ENCODE measurements at regions not wholly inside any gene's neighbourhood (a gene's known extent, or its start where the extent isn't known, plus 50 kb on each side); places are given as distances from the start of the nearest gene placed in this dataset.

GRCh38 chr2:128807317-128807716 is 488.6 kb upstream of the HS6ST1 start:
- no peak for DNase-seq

- DNase-seq, result no peak
Measured at GRCh38 chr2:128808462-128809258, 490.0 kb upstream of the HS6ST1 start.

GRCh38 chr2:128809259-128809636 is 490.6 kb upstream of the HS6ST1 start:
- no peak for DNase-seq

GRCh38 chr2:128809880-128810279 is 491.2 kb upstream of the HS6ST1 start:
- no peak for DNase-seq

- no peak for DNase-seq
Measured at GRCh38 chr2:128812183-128812940, 493.7 kb upstream of the HS6ST1 start.

- no peak for DNase-seq
Measured at GRCh38 chr2:128813352-128814034, 494.8 kb upstream of the HS6ST1 start.

GRCh38 chr2:128815248-128815647 is 496.6 kb upstream of the HS6ST1 start:
- no peak for DNase-seq

- DNase-seq, result no peak
Measured at GRCh38 chr2:128817171-128817570, 498.5 kb upstream of the HS6ST1 start.

- DNase-seq, result no peak
Measured at GRCh38 chr2:128817813-128818212, 499.1 kb upstream of the HS6ST1 start.

GRCh38 chr2:128818248-128818647 is 499.6 kb upstream of the HS6ST1 start:
- DNase-seq, result no peak

GRCh38 chr2:128818704-128819491 is 500.2 kb upstream of the HS6ST1 start:
- no peak for DNase-seq

- DNase-seq, result no peak
Measured at GRCh38 chr2:128820452-128820851, 501.8 kb upstream of the HS6ST1 start.

- no peak for DNase-seq
Measured at GRCh38 chr2:128821010-128821409, 502.3 kb upstream of the HS6ST1 start.

GRCh38 chr2:128832946-128833663 is 514.4 kb upstream of the HS6ST1 start:
- no peak for DNase-seq

- no peak for DNase-seq
Measured at GRCh38 chr2:128833664-128834027, 515.0 kb upstream of the HS6ST1 start.

GRCh38 chr2:128834207-128834879 is 515.7 kb upstream of the HS6ST1 start:
- no peak for DNase-seq

- no peak for DNase-seq
Measured at GRCh38 chr2:128834880-128835252, 516.2 kb upstream of the HS6ST1 start.

- no peak for DNase-seq
Measured at GRCh38 chr2:128835342-128835855, 516.7 kb upstream of the HS6ST1 start.

GRCh38 chr2:128835974-128836373 is 517.3 kb upstream of the HS6ST1 start:
- DNase-seq, result no peak

GRCh38 chr2:128836559-128837100 is 518.0 kb upstream of the HS6ST1 start:
- no peak for DNase-seq

- no peak for DNase-seq
Measured at GRCh38 chr2:128838244-128838643, 519.6 kb upstream of the HS6ST1 start.
